ENCODE measurements at regions not wholly inside any gene's neighbourhood (a gene's known extent, or its start where the extent isn't known, plus 50 kb on each side); places are given as distances from the start of the nearest gene placed in this dataset.

- no peak for TF ChIP-seq POLR2A (IDR thresholded peaks at IDR 0.05)
- no peak for TF ChIP-seq CTCF (IDR thresholded peaks at IDR 0.05)
Observed at GRCh38 chr5:57370376-57370775, 112.2 kb downstream of the ACTBL2 start.
